Omental fat pad (tissue), 3 donors: ENCODE measurements at regions not wholly inside any gene's neighbourhood (a gene's known extent, or its start where the extent isn't known, plus 50 kb on each side); places are given as distances from the start of the nearest gene placed in this dataset.

Source experiments
- ATAC-seq: fragments of 150-250 bp; one replicate; pipeline ENCODE4 v1.9.1; 2016; ENCODE audit warnings: mild to moderate bottlenecking, moderate library complexity; ENCODE audit not compliant: low FRiP score
- DNase-seq: peaks from one replicate; pipeline ENCODE4 v3.0.0-alpha.2; 2019; ENCODE audit warnings: low spot score
- CTCF ChIP-seq, 3 donors: fragments of 450-650 bp; IDR thresholded peaks; one replicate each; pipeline ENCODE4 v1.5.1; 2016 to 2017; ENCODE audit warnings: antibody characterized with exemption in 3 of 3, mild to moderate bottlenecking in 3 of 3, moderate library complexity in 2 of 3

GRCh38 chr6:126170433-126170832 is 169.5 kb upstream of the CENPW start:
- no peak for TF ChIP-seq CTCF (IDR thresholded peaks at IDR 0.05)
- DNase-seq, result no peak
- ATAC-seq, result no peak

GRCh38 chr6:126170978-126171382 is 168.9 kb upstream of the CENPW start:
- TF ChIP-seq CTCF (IDR thresholded peaks at IDR 0.05), result no peak

GRCh38 chr6:126172131-126172530 is 167.8 kb upstream of the CENPW start:
- ATAC-seq (no peak), DNase-seq (no peak)
- no peak for TF ChIP-seq CTCF (IDR thresholded peaks at IDR 0.05)

More at GRCh38 chr6:126170978-126171382, 168.9 kb upstream of the CENPW start:
- DNase-seq (no peak), ATAC-seq (no peak)

GRCh38 chr6:126173265-126173664 is 166.7 kb upstream of the CENPW start:
- no peak for TF ChIP-seq CTCF (IDR thresholded peaks at IDR 0.05)
- ATAC-seq (no peak), DNase-seq (no peak)

- DNase-seq, result no peak
- no peak for ATAC-seq
- no peak for TF ChIP-seq CTCF (IDR thresholded peaks at IDR 0.05)
Observed at GRCh38 chr6:126174697-126175096, 165.2 kb upstream of the CENPW start.

- DNase-seq, result no peak
- no peak for ATAC-seq
- TF ChIP-seq CTCF (IDR thresholded peaks at IDR 0.05), result no peak
Observed at GRCh38 chr6:126175251-126175650, 164.7 kb upstream of the CENPW start.

GRCh38 chr6:126176282-126176681 is 163.6 kb upstream of the CENPW start:
- no peak for ATAC-seq
- no peak for DNase-seq
- no peak for TF ChIP-seq CTCF (IDR thresholded peaks at IDR 0.05)
